Femur (tissue), 1 donor: ENCODE measurements at regions not wholly inside any gene's neighbourhood (a gene's known extent, or its start where the extent isn't known, plus 50 kb on each side); places are given as distances from the start of the nearest gene placed in this dataset.
A peak's percentile ranks its signal among the peaks of the same experiment; 100 is the strongest.
"Not testable (repeated sequence)": the region's sequence is repeated elsewhere in the genome, so short reads cannot be mapped to it uniquely, and the experiment has no call there.

Experiments used
- DNase-seq: peaks from one replicate; pipeline ENCODE4 v3.0.0-alpha.2; 2017

DNA sequence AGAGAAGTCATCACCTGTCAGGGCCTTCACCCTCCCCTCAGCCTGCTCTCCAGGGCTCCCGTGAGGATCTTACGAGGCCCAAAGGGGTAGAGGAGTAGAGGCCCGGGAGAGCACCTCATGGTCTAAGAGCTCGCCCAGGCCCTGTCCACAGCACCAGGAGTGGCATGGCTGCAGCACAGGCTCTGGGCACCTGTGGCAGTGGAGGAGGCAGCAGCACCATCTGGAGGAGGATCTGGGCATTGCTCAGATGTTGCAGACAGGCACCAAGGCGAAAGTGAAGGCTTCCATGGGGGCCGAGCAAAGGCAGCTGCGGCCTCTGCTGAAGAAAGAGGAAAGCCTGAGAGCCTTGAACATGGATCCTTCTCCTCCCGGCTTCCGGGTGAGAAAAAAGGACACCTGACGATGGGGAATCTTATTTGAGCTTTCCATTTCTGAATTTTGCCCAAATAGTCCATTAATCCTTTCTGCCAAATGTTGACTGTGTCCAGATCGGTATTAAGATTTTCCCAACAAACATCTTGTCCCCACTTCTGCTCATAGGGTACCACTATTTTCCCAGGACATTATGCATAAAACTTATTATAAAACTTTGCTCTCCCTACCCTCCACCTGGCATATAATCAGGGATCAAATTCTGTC, 604.7 kb downstream of the PTPRC start:
- DNase-seq = peak; percentile 47

- DNase-seq = no peak
These were observed 607.1 kb downstream of the PTPRC start for GRCh38 chr1:199245946-199246345.

DNA sequence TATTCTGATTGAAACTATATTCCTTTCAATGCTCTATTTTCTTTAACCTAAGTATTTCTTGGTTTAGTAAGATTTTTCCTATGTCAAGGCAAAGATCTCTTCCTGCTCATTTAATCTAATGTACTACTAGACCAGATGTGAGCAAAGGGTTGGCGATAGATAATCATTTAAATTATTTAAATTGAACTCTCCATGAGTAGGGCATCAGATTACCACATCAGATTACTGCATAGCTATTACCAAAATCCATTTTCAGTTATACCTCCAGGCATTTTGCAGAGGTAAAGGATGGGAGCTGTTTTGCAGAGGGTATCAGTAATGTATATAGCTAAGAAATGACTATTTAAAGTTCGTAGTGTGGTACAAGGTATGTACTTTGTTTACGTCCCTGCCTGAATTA, 607.9 kb downstream of the PTPRC start:
- no peak for DNase-seq

DNA sequence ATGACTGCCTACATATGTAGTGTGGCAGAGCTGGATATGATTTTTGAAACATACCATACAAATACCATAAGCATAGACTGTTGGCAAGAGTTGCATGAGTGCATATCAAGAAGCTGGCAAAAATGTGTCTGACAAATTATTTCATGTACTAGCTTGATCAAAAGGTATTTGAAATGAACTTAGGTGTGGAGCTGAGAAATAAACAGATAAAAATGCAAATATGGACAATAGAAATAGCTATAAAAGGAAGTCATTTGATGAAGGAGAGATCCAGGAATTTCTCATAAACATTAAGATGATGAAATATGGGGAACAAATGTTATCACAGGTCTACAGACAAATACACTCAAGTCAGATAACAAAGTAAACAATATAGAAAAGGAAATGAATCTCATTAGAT, 609.1 kb downstream of the PTPRC start:
- no peak for DNase-seq

DNA sequence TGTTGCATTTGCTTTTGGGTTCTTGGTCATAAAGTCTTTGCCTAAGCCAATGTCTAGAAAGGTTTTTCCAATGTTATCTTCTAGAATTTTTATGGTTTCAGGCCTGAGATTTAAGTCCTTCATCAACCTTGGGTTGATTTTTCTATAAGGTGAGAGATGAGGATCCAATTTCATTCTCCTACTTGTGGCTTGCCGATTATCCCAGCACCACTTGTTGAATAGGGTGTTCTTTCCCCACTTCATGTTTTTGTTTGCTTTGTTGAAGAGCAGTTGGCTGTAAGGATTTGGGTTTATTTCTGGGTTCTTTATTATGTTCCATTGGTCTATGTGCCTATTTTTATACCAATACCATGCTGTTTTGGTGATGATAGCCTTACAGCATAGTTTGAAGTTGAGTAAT, 615.2 kb downstream of the PTPRC start:
- DNase-seq = not testable (repeated sequence)

DNA sequence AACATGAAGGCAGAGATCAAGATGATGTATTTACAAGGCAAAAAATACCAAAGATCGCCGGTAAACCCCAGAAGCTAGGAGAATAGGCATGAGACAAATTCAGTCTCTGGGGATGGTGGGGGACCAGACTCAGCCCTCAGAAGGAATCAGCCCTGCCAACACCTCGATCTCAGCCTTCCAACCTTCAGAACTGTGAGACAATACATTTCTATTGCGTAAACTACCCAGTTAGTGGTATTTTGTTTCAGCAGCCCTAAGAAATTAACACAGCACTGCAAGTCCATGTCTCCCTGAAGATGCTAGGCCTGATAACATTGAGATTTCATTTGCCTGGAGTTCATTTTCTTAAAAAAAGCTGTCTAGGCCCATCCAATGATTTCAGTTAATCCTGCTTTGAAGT, 622.5 kb downstream of the PTPRC start:
- no peak for DNase-seq

GRCh38 chr1:199264283-199264682, 625.4 kb downstream of the PTPRC start:
- no peak for DNase-seq

DNA sequence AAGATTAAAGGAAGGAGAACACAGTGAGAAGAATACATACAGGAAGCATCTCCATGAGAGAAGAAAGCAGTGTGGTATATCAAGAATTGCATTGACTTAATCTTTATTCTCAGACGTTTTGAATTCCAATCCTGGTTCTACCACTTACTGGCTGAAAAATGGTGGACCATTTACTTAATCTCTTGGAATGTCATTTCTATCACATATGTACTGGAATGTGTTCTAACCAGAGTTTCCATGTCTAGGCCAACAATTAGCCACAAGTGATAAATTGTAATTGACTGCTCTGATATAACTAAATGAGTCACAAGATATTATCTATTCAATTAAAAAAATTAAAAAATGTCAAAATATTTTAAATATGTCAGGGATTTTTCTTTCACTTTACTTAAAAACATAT, 626.1 kb downstream of the PTPRC start:
- DNase-seq = no peak

DNA sequence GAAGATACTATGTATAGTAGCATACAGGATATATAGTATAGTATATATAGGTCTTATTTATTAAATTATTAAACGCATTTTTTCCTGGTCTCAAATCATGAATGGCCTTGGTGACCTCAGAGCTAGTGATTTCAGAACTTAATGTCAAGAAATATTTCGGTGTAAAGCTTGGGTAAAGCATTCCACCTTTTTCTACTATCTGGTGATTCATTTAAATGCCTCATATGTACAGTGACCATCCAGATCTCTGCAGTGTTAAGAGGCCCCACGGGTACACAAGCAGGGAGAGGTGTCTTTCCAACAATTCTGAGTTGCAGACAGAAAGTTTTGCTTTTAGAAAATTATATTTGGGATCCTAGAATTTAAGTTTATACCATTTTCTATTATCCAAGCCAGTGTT, 626.5 kb downstream of the PTPRC start:
- no peak for DNase-seq

- no peak for DNase-seq
These were observed 630.4 kb downstream of the PTPRC start for GRCh38 chr1:199269241-199269640.

- no peak for DNase-seq
These were observed 633.3 kb downstream of the PTPRC start for GRCh38 chr1:199272139-199272544.

GRCh38 chr1:199272628-199273086, 633.8 kb downstream of the PTPRC start:
- peak; percentile 64 for DNase-seq

DNA sequence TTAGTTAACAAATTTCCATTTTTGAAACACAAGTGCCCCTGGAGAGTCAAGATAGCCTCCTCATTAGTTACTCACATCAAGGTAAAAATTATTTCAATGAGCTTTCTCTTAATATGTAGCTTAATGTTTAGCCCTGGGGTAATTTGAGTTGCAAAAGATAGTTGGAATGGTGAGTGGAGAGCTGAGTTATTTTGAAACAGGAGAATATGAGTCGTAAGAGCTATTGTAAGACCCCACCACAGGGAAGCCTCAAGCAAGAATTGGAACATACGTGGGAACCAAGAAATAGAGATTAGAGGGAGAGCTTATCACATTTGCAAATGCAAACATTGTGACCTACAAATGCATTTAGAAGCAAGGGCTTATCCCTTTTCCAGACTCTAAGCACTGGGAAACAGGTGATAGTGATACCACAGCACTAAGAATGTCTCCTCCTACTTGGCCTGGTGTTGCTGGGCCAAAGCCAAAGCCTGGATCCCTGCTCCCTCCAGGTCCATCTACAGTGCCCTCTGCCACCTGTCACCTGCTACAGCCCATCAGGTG, 635.1 kb downstream of the PTPRC start:
- DNase-seq = peak; percentile 46

DNA sequence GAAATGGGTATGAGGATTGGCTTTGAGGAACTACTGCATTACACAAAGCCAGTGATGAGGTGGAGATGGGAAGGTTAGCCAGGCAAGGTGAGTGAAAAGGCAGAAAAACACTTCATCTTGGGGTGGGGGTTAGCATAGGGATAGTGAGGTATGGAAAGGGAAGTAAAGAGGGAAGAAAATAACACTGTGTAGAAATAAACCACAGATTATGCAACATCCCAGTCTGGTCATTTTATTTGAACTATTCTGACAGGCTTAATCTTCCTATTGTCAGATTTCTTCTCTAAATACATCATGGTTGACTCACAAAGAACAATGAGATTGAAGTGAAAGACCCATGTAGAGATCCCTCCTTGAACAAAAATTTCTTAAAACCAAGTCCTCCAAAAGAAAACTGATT, 640.2 kb downstream of the PTPRC start:
- no peak for DNase-seq

- no peak for DNase-seq
These were observed 641.2 kb downstream of the PTPRC start for GRCh38 chr1:199279872-199280645.

DNA sequence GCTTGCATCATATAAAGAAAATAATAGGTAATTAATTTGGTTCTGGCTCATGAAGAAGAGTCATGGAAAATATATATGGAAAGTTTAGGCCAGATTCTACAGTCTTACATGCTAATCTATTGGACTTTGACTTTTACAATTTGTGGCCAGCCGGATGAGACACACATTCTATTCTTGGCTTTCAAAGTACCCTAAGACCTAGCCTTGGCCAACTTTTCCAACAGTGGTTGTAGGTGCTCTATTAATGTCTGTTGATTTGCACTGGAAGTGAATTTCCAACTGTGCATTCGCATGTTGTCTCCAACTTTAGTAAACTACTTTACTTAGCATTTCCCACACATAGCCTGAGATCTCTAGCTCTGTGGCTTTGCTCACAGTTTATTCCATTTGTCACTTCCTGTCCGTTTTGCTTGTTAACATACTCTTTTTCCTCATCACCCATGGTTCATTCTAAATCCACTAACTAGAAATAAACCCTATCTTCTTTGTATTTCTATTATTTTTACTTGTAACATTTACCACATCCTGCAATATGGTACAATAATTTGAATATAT, 644.0 kb downstream of the PTPRC start:
- DNase-seq = peak; percentile 23

- peak; percentile 77 for DNase-seq
These were observed 645.0 kb downstream of the PTPRC start for GRCh38 chr1:199283794-199284193.

DNA sequence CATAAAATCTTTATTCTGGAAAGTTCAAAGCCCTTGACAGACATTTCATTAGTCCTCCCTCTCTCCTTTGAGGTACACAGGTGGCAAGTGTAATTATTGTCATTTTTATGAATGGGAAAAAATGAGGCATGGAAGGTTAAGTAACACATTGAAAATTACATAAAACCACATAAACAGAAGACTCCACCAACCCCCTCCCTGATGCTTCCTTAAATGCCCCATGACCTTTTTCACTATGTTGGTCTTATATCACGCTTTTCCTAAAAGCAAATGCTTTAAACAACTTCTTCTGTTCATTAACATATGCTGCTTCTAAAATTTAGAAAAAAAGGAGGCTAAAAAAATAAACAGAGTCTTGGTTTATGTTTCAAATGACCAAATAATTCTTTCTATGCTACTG, 648.4 kb downstream of the PTPRC start:
- no peak for DNase-seq

GRCh38 chr1:199287647-199288046, 648.8 kb downstream of the PTPRC start:
- DNase-seq = peak; percentile 24

GRCh38 chr1:199290186-199290585, 651.3 kb downstream of the PTPRC start:
- DNase-seq = no peak

- DNase-seq = no peak
These were observed 652.3 kb downstream of the PTPRC start for GRCh38 chr1:199291022-199291740.

DNA sequence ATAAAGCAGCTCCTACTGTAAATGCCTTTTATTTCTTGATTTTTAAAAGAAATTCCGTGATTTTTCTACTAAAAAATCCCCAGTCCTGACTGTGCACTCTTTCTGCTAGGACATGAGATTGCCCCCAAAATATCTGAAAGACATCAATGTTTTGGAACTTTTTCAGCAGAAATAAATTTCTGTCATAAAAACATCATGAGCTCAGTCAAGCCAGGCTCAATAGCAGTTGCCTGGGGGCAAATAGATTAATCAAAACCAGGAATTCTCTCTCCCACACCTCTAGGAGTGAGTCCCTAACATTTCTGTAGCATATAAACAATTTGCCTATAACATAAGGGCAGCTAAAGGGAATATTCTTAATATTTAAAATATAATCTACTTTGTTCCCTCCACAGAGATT, 654.1 kb downstream of the PTPRC start:
- DNase-seq = no peak

DNA sequence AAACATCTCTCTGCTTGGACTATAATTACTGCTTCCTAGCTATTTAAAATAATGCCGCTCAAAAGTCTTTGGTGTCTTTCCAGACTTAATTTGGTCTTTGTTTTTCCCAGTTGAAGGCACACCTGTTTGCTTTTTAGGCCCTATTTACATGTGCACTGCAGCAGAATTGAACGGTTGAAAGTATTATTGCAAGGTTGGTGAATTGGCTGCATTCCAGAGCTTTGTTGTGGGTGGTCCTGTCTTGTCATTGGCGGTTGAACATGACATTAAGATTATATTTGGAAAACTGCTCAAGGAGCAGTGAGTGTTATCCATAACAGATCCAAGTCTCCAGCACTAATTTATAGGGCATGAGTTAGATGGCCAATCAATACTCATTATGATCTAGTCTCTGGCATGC, 656.3 kb downstream of the PTPRC start:
- DNase-seq = no peak
